Loucy (cell line): ENCODE measurements at regions not wholly inside any gene's neighbourhood (a gene's known extent, or its start where the extent isn't known, plus 50 kb on each side); places are given as distances from the start of the nearest gene placed in this dataset.

Source experiments
- CTCF ChIP-seq: fragments of 200-600 bp; sonication (generic); conservative IDR thresholded peaks from 2 replicates; pipeline ENCODE4 v1.5.1; 2014; ENCODE audit warnings: mild to moderate bottlenecking, antibody characterized with exemption, low read length
- EZH2phosphoT487 ChIP-seq: fragments of 200-600 bp; IDR thresholded peaks from 2 replicates; pipeline ENCODE4 v1.6.1; 2018; ENCODE audit warnings: antibody characterized with exemption, mild to moderate bottlenecking, moderate library complexity, borderline replicate concordance

DNA sequence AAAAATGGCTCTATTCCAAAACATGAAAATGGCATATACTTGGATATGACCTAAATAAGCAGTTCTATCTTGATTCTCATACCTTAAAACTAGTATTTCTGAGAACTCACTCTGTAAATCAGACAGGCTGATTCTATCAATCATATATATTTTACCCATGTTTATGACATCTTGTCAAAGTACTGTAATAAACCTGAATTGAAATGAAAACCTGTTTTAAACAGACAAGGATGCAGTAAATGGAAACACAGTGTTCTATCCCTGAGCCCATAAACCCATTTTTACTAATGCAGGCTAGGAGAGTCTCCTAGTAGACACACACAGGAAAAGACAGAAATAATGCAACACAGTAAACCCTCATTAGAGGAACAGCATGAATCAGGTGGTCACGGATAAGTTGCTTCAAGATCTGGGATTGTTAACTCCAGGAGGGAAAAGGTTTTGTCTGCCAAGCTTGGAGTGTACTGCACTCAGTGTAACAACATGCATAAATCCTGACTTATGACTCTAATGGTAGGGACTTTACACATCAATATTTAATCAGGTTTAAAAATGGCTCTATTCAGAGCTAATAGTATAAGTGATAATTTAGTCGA lies 93.6 kb upstream of the CPNE8 start:
- no peak for TF ChIP-seq CTCF
- TF ChIP-seq EZH2phosphoT487 = no peak
